ENCODE measurements at regions not wholly inside any gene's neighbourhood (a gene's known extent, or its start where the extent isn't known, plus 50 kb on each side); places are given as distances from the start of the nearest gene placed in this dataset.

- ChIA-PET POLR2A (no interaction called here), CTCF (interaction anchor here (0.9 to 2.2 kb wide), 7 partner anchors 8 to 177 kb away, joined by 3 to 8 read pairs (median 4); no protein-coding TSS in a partner anchor)
- H3K4me3 ChIP-seq (ENCODE audit: low read depth, low read length), result no peak overlapping the region
- DNase-seq (ENCODE audit: low read depth, low spot score), result no peak
- peak; percentile 48 for TF ChIP-seq CTCF (IDR thresholded peaks at IDR 0.05; ENCODE audit: insufficient read depth, low read length, missing control alignments)
Observed at GRCh38 chr16:27690608-27691007, 140.7 kb downstream of the KATNIP start.

- CTCF ChIA-PET, result interaction anchor here (1.0 to 1.3 kb wide), 2 partner anchors 14 to 52 kb away, joined by 3 to 5 read pairs; no protein-coding TSS in a partner anchor
- TF ChIP-seq CTCF (IDR thresholded peaks at IDR 0.05; ENCODE audit: insufficient read depth, low read length, missing control alignments), result no peak
- DNase-seq (ENCODE audit: low read depth, low spot score), result no peak
- H3K4me3 ChIP-seq (ENCODE audit: low read depth, low read length), result no peak overlapping the region
- POLR2A ChIA-PET, result no interaction called here
Observed at GRCh38 chr16:27691721-27692120, 141.8 kb downstream of the KATNIP start.

- ChIA-PET CTCF (interaction anchor here (1.0 to 1.3 kb wide), 3 partner anchors 9 to 53 kb away, joined by 3 to 5 read pairs (median 3); no protein-coding TSS in a partner anchor), POLR2A (no interaction called here)
- TF ChIP-seq CTCF (IDR thresholded peaks at IDR 0.05; ENCODE audit: insufficient read depth, low read length, missing control alignments), result no peak
Observed at GRCh38 chr16:27692576-27692975, 142.6 kb downstream of the KATNIP start.

GRCh38 chr16:27695161-27695560, 145.2 kb downstream of the KATNIP start:
- CTCF ChIA-PET, result no interaction called here
- POLR2A ChIA-PET, result no interaction called here
- TF ChIP-seq CTCF (IDR thresholded peaks at IDR 0.05; ENCODE audit: insufficient read depth, low read length, missing control alignments), result no peak
- no peak overlapping the region for H3K4me3 ChIP-seq (ENCODE audit: low read depth, low read length)
- DNase-seq (ENCODE audit: low read depth, low spot score), result no peak

More at GRCh38 chr16:27692576-27692975, 142.6 kb downstream of the KATNIP start:
- no peak for DNase-seq (ENCODE audit: low read depth, low spot score)
- H3K4me3 ChIP-seq (ENCODE audit: low read depth, low read length), result no peak overlapping the region

GRCh38 chr16:27698266-27698665, 148.3 kb downstream of the KATNIP start:
- no peak for DNase-seq (ENCODE audit: low read depth, low spot score)
- H3K4me3 ChIP-seq (ENCODE audit: low read depth, low read length), result no peak overlapping the region
- TF ChIP-seq CTCF (IDR thresholded peaks at IDR 0.05; ENCODE audit: insufficient read depth, low read length, missing control alignments), result peak; percentile 25
- CTCF ChIA-PET, result interaction anchor here (0.9 to 2.1 kb wide), 3 partner anchors 8 to 47 kb away, joined by 3 to 8 read pairs (median 4); no protein-coding TSS in a partner anchor
- POLR2A ChIA-PET, result no interaction called here

GRCh38 chr16:27698746-27699145, 148.8 kb downstream of the KATNIP start:
- no peak overlapping the region for H3K4me3 ChIP-seq (ENCODE audit: low read depth, low read length)
- ChIA-PET POLR2A (no interaction called here), CTCF (interaction anchor here (2.1 kb wide), 1 partner anchor 8 kb away, joined by 8 read pairs; no protein-coding TSS in a partner anchor)
- TF ChIP-seq CTCF (IDR thresholded peaks at IDR 0.05; ENCODE audit: insufficient read depth, low read length, missing control alignments), result no peak
- no peak for DNase-seq (ENCODE audit: low read depth, low spot score)

Data from AG04449 (cell line).